ENCODE measurements at regions not wholly inside any gene's neighbourhood (a gene's known extent, or its start where the extent isn't known, plus 50 kb on each side); places are given as distances from the start of the nearest gene placed in this dataset.

DNA sequence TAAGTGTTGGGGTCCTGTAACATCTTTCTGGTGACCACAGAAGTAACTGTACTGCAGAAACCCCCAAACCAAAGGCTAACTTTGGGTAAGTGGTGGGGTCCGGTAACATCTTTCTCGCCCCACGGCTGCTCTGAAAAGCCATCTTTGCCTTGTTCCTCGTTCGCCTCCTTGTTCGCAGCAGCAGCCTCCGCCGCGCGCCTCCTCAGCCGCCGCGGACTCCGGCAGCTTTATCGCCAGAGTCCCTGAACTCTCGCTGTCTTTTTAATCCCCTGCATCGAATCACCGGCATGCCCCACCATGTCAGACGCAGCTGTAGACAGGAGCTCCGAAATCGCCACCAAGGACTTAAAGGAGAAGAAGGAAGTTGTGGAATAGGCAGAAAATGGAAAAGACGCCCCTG lies 316.8 kb downstream of the TUSC7 start:
- TF ChIP-seq CTCF (IDR thresholded peaks at IDR 0.05; ENCODE audit: control extremely low read depth in 1 of 3, insufficient read depth in 1 of 3, low read depth in 1 of 3, low read length in 3 of 3) (no peak), YY1 (IDR thresholded peaks at IDR 0.05; ENCODE audit: low read depth, low read length) (no peak)
